Urothelium cell line (cell line): ENCODE measurements at regions not wholly inside any gene's neighbourhood (a gene's known extent, or its start where the extent isn't known, plus 50 kb on each side); places are given as distances from the start of the nearest gene placed in this dataset.

ENCODE experiments used
- DNase-seq: peaks from one replicate; pipeline ENCODE4 v3.0.0; 2011; ENCODE audit warnings: low spot score, mixed read lengths
- FAIRE-seq: peaks from 2 replicates; lab custom pipeline; 2011; peaks lifted over from hg19 to GRCh38; lab: Jason Lieb, UNC

GRCh38 chr13:59542303-59542702 lies 621.4 kb downstream of the DIAPH3 start:
- no peak for FAIRE-seq
- DNase-seq: no peak

GRCh38 chr13:59543418-59543817 lies 620.3 kb downstream of the DIAPH3 start:
- no peak for DNase-seq

GRCh38 chr13:59545007-59545406 lies 618.7 kb downstream of the DIAPH3 start:
- DNase-seq (no peak), FAIRE-seq (no peak)

More at GRCh38 chr13:59543418-59543817, 620.3 kb downstream of the DIAPH3 start:
- no peak for FAIRE-seq

GRCh38 chr13:59546178-59546577 lies 617.5 kb downstream of the DIAPH3 start:
- DNase-seq (no peak), FAIRE-seq (no peak)

- no peak for FAIRE-seq
Measured at GRCh38 chr13:59547950-59548349, 615.8 kb downstream of the DIAPH3 start.

GRCh38 chr13:59562924-59563323 lies 600.8 kb downstream of the DIAPH3 start:
- DNase-seq (no peak), FAIRE-seq (no peak)

More at GRCh38 chr13:59547950-59548349, 615.8 kb downstream of the DIAPH3 start:
- no peak for DNase-seq

GRCh38 chr13:59566561-59566960 lies 597.2 kb downstream of the DIAPH3 start:
- no peak for DNase-seq
- FAIRE-seq: no peak

GRCh38 chr13:59568306-59568705 lies 595.4 kb downstream of the DIAPH3 start:
- FAIRE-seq (no peak), DNase-seq (no peak)

GRCh38 chr13:59570204-59570603 lies 593.5 kb downstream of the DIAPH3 start:
- no peak for DNase-seq
- no peak for FAIRE-seq

- FAIRE-seq (no peak), DNase-seq (no peak)
Measured at GRCh38 chr13:59584101-59584500, 579.6 kb downstream of the DIAPH3 start.

GRCh38 chr13:59584761-59585670 lies 578.7 kb downstream of the DIAPH3 start:
- DNase-seq (no peak), FAIRE-seq (no peak)

GRCh38 chr13:59587030-59587429 lies 576.7 kb downstream of the DIAPH3 start:
- no peak for DNase-seq
- no peak for FAIRE-seq

- FAIRE-seq (no peak), DNase-seq (no peak)
Measured at GRCh38 chr13:59587971-59588716, 575.6 kb downstream of the DIAPH3 start.

GRCh38 chr13:59588717-59589067 lies 575.0 kb downstream of the DIAPH3 start:
- no peak for DNase-seq
- FAIRE-seq: no peak

GRCh38 chr13:59601993-59602392 lies 561.7 kb downstream of the DIAPH3 start:
- DNase-seq (no peak), FAIRE-seq (no peak)

GRCh38 chr13:59603646-59604045 lies 560.1 kb downstream of the DIAPH3 start:
- DNase-seq: no peak
- FAIRE-seq: no peak

- no peak for FAIRE-seq
- DNase-seq: no peak
Measured at GRCh38 chr13:59607172-59607571, 556.6 kb downstream of the DIAPH3 start.

- FAIRE-seq: no peak
- DNase-seq: no peak
Measured at GRCh38 chr13:59607780-59608233, 555.9 kb downstream of the DIAPH3 start.

GRCh38 chr13:59609421-59609820 lies 554.3 kb downstream of the DIAPH3 start:
- DNase-seq: no peak
- no peak for FAIRE-seq
